Upper lobe of left lung (tissue), 6 donors: ENCODE measurements at regions not wholly inside any gene's neighbourhood (a gene's known extent, or its start where the extent isn't known, plus 50 kb on each side); places are given as distances from the start of the nearest gene placed in this dataset.

ENCODE experiments used
- ATAC-seq, 2 donors: fragments of 200-7000 bp; cut with Tn5 transposase; one replicate each; pipeline ENCODE4 v1.9.1; 2022; ENCODE audit warnings: mild to moderate bottlenecking in 2 of 2, moderate library complexity in 2 of 2; ENCODE audit not compliant: low FRiP score in 2 of 2
- DNase-seq, 2 donors: peaks; one replicate each; pipeline ENCODE4 v3.0.0-alpha.2; 2019 to 2020
- H3K27ac ChIP-seq, 4 donors: fragments of 200-600 bp; sonication (generic); one replicate each; pipeline ENCODE4 v1.5.1; 2016 to 2019
- H3K27me3 ChIP-seq, 4 donors: fragments of 200-600 bp; sonication (generic); one replicate each; pipeline ENCODE4 v1.5.1; 2017 to 2019
- H3K36me3 ChIP-seq, 4 donors: fragments of 200-600 bp; sonication (generic); one replicate each; pipeline ENCODE4 v1.5.1; 2016 to 2019
- H3K4me1 ChIP-seq, 4 donors: fragments of 200-600 bp; sonication (generic); one replicate each; pipeline ENCODE4 v1.5.1; 2018 to 2019
- H3K4me3 ChIP-seq, 4 donors: fragments of 200-600 bp; sonication (generic); one replicate each; pipeline ENCODE4 v1.5.1; 2017 to 2019; ENCODE audit warnings: mild to moderate bottlenecking in 2 of 4, moderate library complexity in 1 of 4
- H3K9me3 ChIP-seq, 4 donors: fragments of 200-600 bp; sonication (generic); one replicate each; pipeline ENCODE4 v1.5.1; 2018 to 2019
- CTCF ChIP-seq, 6 experiments: fragments of 450-650 bp in 4 of 6; fragments of 200-600 bp in 2 of 6; sonication (generic) in 2 of 6; IDR thresholded peaks; one replicate each; pipeline ENCODE4 v1.5.1; 2016 to 2019; ENCODE audit warnings: antibody characterized with exemption in 6 of 6
- EP300 ChIP-seq, 4 donors: sonication (generic); formaldehyde crosslinking; IDR thresholded peaks; one replicate each; pipeline ENCODE4 v1.5.1; 2017; ENCODE audit warnings: antibody characterized with exemption in 4 of 4, control low read depth in 2 of 4
- POLR2A ChIP-seq, 4 donors: fragments of 450-650 bp; IDR thresholded peaks; one replicate each; pipeline ENCODE4 v1.5.1; 2016 to 2017; ENCODE audit warnings: antibody characterized with exemption in 4 of 4, mild to moderate bottlenecking in 2 of 4
- POLR2AphosphoS5 ChIP-seq, 2 donors: sonication (generic); formaldehyde crosslinking; IDR thresholded peaks; one replicate each; pipeline ENCODE4 v1.5.1; 2017; ENCODE audit warnings: antibody characterized with exemption in 2 of 2
- WGBS, 2 donors: methylation state at CpG; one replicate each; pipeline ENCODE4 v1.1.5; 2017 to 2018; 5-methylcytosine and 5-hydroxymethylcytosine counted together
- donor health status: DM: no; HTN: no; CAD: no; lungs with moderate emphysema.
- donor health status: DM: no; HTN: yes; CAD: no; lungs with severe emphysema.

GRCh38 chr10:34001087-34001580 is 666.7 kb upstream of the NRP1 start:
- no peak for ATAC-seq

GRCh38 chr10:33993917-33994316 is 659.5 kb upstream of the NRP1 start:
- Histone ChIP-seq H3K36me3 (no peaks in the 10 kb centered on the region), H3K4me3 (no peak overlapping the region), H3K27ac (no peak overlapping the region), H3K27me3 (no peaks in the 10 kb centered on the region), H3K4me1 (no peaks in the 10 kb centered on the region), H3K9me3 (no peaks in the 10 kb centered on the region)
- TF ChIP-seq POLR2A (IDR thresholded peaks at IDR 0.05) = no peak
- no peak for TF ChIP-seq CTCF (IDR thresholded peaks at IDR 0.05)
- TF ChIP-seq EP300 (IDR thresholded peaks at IDR 0.05) = no peak
- TF ChIP-seq POLR2AphosphoS5 (IDR thresholded peaks at IDR 0.05) = no peak
- DNase-seq (no peak), ATAC-seq (no peak)
- WGBS, 2 donors = 87 to 94% methylated on average over 5 of the region's 5 CpGs

More at GRCh38 chr10:34001087-34001580, 666.7 kb upstream of the NRP1 start:
- TF ChIP-seq POLR2AphosphoS5 (IDR thresholded peaks at IDR 0.05) (no peak), POLR2A (IDR thresholded peaks at IDR 0.05) (no peak), EP300 (IDR thresholded peaks at IDR 0.05) (no peak), CTCF (IDR thresholded peaks at IDR 0.05) (no peak)
- H3K4me3 ChIP-seq = no peak overlapping the region
- no peak overlapping the region for H3K27ac ChIP-seq
- no peaks in the 10 kb centered on the region for H3K4me1 ChIP-seq
- no peak for DNase-seq
- WGBS, 2 donors = 63 to 64% methylated on average over 5 of the region's 5 CpGs
- H3K9me3 ChIP-seq = no peaks in the 10 kb centered on the region
- no peaks in the 10 kb centered on the region for H3K36me3 ChIP-seq
- H3K27me3 ChIP-seq = no peaks in the 10 kb centered on the region

- 90 to 95% methylated on average over 3 of the region's 3 CpGs for WGBS, 2 donors
- Histone ChIP-seq H3K4me3 (no peak overlapping the region), H3K4me1 (no peaks in the 10 kb centered on the region), H3K36me3 (no peaks in the 10 kb centered on the region), H3K9me3 (no peaks in the 10 kb centered on the region), H3K27me3 (no peaks in the 10 kb centered on the region), H3K27ac (no peak overlapping the region)
- DNase-seq (no peak), ATAC-seq (no peak)
- TF ChIP-seq POLR2A (IDR thresholded peaks at IDR 0.05) = no peak
- no peak for TF ChIP-seq EP300 (IDR thresholded peaks at IDR 0.05)
- no peak for TF ChIP-seq CTCF (IDR thresholded peaks at IDR 0.05)
- TF ChIP-seq POLR2AphosphoS5 (IDR thresholded peaks at IDR 0.05) = no peak
Measured at GRCh38 chr10:33991924-33992323, 657.5 kb upstream of the NRP1 start.

- Histone ChIP-seq H3K27me3 (no peaks in the 10 kb centered on the region), H3K4me1 (no peaks in the 10 kb centered on the region), H3K27ac (no peak overlapping the region), H3K9me3 (no peaks in the 10 kb centered on the region), H3K4me3 (no peak overlapping the region), H3K36me3 (no peaks in the 10 kb centered on the region)
- TF ChIP-seq POLR2AphosphoS5 (IDR thresholded peaks at IDR 0.05) = no peak
- no peak for TF ChIP-seq CTCF (IDR thresholded peaks at IDR 0.05)
- TF ChIP-seq EP300 (IDR thresholded peaks at IDR 0.05) = no peak
- TF ChIP-seq POLR2A (IDR thresholded peaks at IDR 0.05) = no peak
- no peak for ATAC-seq
- WGBS, 2 donors = 76 to 83% methylated on average over 4 of the region's 4 CpGs
- DNase-seq = no peak
Measured at GRCh38 chr10:33986515-33986914, 652.0 kb upstream of the NRP1 start.

- Histone ChIP-seq H3K27me3 (no peaks in the 10 kb centered on the region), H3K9me3 (no peaks in the 10 kb centered on the region), H3K4me3 (no peak overlapping the region), H3K27ac (no peak overlapping the region), H3K4me1 (no peaks in the 10 kb centered on the region), H3K36me3 (no peaks in the 10 kb centered on the region)
- 78 to 90% methylated on average over 4 of the region's 4 CpGs for WGBS, 2 donors
- DNase-seq (no peak), ATAC-seq (no peak)
- no peak for TF ChIP-seq EP300 (IDR thresholded peaks at IDR 0.05)
- TF ChIP-seq CTCF (IDR thresholded peaks at IDR 0.05) = no peak
- no peak for TF ChIP-seq POLR2A (IDR thresholded peaks at IDR 0.05)
- no peak for TF ChIP-seq POLR2AphosphoS5 (IDR thresholded peaks at IDR 0.05)
Measured at GRCh38 chr10:33986016-33986415, 651.5 kb upstream of the NRP1 start.
